HG02588 (cell line): ENCODE measurements at regions not wholly inside any gene's neighbourhood (a gene's known extent, or its start where the extent isn't known, plus 50 kb on each side); places are given as distances from the start of the nearest gene placed in this dataset.

Source experiments
- ATAC-seq: cut with Tn5 transposase; IDR thresholded peaks from one replicate; pipeline ENCODE4 v1.9.1; 2021; ENCODE audit warnings: mild to moderate bottlenecking, moderate library complexity; ENCODE audit not compliant: unreplicated experiment

DNA sequence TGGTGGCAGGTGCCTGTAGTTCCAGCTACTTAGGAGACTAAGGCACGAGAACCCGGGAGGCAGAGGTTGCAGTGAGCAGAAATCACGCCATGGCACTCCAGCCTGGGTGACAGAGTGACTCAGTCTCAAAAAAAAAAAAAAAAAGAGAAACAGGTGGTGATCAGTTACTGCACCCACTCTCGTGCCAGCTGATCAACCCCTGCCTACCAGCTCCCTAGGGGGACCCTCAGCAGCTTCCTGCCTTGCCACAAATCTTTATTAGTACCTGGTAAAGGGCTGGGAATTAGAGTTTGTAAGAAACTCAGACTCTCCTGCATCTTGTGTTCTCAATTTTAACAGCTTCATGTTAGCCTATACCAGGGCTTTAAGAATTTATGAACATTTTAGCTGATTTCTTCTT lies 914.9 kb downstream of the EFNA5 start:
- no peak for ATAC-seq

DNA sequence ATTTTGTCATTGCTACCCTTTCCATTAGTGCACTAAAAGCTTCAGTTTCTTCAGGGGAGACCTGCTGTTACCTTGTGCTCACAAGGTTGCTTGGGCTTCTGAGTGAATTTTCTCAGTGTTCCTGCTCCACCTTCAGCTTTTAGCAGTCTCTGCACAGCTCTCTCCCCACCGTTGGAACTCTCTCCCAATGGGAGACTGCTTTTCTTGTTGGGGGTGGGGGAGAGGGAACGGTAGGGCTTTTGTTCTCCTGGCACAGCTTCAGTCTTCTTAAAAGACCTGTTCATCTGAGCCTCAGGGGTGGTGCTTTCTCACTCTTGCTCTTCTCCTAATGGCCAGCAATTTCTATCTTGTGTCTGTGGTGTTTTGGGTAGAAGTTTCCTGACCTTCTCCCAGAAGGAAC lies 915.7 kb downstream of the EFNA5 start:
- ATAC-seq, result no peak

DNA sequence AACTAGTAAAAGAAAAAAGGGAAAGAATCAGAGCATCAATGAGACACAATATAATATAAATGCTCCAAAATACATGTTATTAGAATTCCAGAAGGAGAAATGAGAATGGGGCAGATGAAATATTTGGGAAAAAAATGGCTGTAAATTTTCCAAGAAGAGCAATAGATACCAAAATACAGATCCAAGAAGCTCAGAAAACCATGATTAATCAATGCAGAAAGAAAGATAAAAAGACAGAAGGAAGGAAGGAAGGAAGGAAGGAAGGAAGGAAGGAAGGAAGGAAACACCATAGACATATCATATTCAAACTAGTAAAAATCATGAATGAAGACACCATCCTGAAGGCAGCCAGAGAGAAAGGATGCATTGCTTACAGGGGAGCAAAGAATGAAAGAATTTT lies 920.9 kb downstream of the EFNA5 start:
- ATAC-seq, result no peak

DNA sequence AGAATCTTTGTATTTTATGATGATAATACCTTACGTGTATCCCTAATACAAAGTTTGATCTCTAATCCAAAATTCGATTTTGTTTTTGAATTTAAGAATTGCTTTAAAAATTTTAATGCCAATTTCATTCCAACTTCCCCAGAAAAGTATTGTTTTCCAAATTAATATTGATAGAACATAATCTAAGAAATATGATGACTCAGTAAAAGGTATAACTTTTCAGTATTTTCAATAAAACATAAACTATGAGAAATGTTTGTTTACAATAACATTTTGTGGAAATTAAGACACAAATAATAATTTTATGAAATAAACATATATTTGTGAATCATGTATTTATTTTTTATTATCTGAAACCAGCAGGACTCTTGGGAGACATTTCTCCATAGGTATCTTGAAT lies 931.6 kb downstream of the EFNA5 start:
- ATAC-seq, result no peak

DNA sequence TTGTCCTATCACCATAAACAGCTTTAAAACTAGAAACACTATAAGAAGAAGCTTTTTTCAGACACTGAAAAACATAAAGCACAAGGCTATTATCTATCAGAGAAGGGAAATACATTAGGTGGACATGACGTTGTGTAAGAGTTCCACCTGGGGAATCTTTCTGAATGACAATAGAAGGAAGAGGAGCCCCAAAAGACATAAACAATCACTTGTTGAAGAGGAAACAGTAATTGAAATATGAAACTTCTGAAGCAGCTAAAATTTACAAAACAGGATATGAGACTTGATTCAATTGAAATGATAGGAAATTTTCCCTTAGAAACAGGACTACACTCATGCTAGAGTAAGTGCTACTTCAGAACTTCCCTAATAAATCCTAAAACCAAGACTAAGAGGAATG lies 933.6 kb downstream of the EFNA5 start:
- no peak for ATAC-seq

DNA sequence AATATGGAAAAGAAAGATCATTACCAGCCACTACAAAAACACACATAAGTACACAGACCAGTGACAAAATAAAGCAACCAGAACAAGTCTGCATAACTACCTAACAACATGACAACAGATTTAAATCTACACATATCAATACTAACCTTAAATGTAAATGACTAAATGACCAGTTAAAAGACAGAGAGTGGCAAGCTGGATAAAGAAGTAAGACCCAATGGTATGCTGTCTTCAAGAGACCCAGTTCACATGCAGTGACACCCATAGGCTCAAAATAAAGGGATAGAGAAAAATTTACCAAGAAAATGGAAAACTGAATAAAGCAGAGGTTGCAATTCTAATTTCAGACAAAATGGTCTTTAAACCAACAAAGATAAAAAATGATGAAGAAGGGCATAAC lies 938.1 kb downstream of the EFNA5 start:
- no peak for ATAC-seq

DNA sequence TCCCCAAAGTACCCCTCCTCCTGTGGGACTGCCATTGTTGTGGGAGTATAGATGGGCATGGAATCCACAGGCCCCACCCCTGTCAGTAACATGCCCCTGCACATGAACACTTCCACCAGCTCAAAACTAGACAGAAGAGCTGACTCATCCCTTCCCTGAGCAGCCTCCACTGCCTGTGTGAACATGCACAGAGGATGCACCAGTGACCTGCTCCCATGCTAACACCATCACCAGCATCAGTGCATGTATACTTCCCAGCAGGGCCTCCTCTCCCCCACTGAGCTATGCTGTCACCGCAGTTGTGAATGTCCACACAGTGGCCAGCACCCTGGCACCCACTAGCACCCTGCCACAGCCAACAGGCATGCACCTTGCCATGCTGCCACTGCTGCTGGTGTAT lies 939.8 kb downstream of the EFNA5 start:
- no peak for ATAC-seq

DNA sequence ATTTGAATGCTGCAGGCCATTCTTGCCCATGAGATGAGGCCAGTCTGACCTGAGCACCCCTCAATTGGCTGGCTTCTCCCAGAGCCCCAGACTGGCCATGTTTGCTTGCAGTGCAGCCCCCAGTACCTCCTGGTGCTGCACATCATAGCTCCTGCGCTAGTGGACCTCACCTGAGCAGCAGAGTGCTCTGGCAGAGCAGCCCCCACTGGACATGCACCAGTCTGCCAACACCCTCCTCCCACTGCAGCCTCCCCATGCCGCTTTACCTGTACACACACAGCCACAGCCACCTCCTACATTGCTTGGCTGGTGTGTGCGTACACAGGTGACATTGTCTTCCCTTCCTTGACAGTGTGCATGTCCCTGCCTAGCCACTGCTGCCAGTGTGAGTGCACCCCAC lies 940.2 kb downstream of the EFNA5 start:
- ATAC-seq, result no peak

DNA sequence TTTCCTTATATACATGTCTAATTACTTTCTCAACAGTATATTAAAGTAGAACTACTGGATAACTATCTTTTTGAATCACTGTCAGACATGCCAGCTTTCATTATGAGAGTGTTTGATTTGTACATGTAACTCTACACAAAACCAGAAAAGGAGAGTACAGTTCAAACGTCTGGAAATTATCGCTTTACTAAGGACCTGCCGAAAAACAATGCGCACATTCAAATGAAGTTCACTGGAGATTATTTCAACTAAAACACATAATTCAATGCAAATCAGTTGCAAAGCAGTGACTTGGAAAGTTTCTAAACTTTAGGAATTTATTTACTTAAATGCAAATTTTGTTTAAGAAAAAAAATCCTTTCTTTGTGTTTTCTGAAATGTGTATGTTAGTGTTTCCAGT lies 942.5 kb downstream of the EFNA5 start:
- no peak for ATAC-seq

DNA sequence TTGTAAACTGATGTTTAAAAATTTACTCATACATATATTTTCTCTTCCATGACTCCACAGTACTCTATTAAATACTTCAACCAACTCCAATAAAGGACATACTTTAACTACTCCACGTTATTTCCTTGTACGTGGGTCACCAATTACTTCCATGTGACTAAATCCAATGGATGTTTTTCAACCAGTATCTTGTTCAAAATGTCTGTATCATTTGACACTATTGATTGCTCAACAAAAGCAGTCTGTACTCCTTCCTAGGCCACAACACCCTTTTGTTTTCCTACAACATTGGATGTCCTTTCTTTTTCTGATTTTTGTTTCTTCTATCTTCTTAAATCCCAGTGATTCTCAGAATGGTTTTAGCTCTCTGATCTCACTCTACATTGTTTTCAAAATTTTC lies 943.7 kb downstream of the EFNA5 start:
- no peak for ATAC-seq

DNA sequence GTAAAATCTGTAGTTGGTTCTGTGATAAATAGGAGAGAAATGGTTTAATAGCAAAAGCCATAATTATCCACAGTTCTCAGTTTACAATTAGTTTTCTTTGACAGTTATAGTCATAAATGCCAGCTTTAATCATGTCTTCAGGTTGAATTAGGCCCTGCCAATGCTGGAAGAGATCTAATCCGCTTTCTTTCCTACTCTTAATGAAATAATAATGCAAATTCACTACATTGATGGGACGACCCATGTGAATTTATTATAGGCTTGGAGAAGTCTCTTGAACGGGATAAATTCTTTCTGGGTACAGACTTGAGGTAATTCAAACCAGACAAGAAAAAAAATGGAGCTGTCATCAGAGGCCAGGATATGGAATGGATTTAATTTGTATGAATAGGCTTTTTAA lies 950.4 kb downstream of the EFNA5 start:
- no peak for ATAC-seq

DNA sequence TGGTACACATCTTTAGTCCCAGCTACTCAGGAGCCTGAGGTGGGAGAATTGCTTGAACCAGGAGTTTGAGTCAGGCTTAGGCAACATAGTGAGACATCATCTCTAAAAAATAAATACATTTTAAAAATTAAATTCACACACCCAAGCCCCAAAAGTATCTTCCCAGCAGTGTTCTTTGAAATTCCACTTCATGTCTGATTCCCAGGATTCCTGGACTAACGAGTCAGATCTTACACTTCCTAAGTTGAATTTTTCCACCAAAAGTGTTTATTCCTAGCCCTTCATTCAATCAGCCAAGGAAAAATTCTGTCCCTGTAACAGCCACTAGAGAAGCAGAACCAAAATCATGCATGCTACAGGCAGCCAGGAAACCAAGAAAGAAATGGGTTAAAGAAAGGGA lies 970.9 kb downstream of the EFNA5 start:
- no peak for ATAC-seq

DNA sequence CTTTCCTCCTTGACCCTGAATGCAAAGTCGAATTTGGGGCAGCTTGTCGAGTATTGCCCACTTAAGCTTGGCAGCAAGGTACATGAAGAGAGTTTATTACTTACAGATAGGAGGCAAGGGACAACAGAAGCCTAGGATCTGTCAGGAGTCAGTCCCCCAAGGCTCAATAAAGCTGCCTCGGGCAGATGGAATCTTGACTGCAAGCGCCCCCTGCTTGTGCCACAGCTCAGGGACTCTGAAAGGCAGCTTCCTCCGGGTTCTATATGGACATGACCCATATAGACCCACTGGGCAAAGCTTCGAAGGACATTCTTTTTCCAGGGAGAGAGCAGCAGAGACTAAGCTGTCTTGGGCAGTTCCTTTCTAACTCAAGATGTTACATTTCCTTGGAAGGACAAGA lies 971.5 kb downstream of the EFNA5 start:
- ATAC-seq, result no peak

DNA sequence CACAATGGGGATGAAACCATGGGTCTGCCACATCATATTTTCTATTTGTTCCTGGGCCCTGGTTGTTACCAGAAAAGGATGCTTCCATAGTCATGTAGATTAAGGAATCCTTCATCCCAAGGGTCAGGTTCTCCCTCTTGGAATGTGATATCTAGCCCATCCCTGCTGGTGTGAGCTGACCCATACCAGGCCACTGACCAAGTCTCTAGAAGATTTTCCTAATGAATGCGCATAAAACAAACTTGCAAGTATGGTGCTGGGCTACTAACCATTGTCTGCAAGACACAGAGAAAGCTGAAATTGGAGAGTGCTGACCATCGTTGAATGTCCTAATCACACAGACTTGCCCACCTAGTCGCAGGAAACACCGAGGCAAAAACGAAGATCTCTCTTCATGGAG lies 972.6 kb downstream of the EFNA5 start:
- no peak for ATAC-seq

DNA sequence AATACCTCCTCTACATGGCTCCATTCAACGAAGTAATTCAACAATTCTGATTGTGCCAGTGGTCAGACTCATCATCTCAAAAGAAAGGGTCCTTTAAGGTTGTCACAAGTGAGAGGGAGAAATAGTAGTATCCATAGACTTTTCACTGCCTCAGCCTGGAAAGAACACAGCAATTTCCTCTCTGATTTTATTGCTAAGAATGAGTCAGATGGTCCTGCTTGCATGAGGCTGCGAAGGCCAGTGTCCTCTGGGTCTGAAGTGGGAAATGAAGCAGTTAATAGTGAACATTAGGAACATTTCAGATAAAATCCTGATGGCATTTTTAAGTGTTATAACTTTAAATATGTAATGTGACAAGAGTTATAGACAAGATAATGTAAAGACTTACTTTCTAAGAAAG lies 979.0 kb downstream of the EFNA5 start:
- no peak for ATAC-seq

DNA sequence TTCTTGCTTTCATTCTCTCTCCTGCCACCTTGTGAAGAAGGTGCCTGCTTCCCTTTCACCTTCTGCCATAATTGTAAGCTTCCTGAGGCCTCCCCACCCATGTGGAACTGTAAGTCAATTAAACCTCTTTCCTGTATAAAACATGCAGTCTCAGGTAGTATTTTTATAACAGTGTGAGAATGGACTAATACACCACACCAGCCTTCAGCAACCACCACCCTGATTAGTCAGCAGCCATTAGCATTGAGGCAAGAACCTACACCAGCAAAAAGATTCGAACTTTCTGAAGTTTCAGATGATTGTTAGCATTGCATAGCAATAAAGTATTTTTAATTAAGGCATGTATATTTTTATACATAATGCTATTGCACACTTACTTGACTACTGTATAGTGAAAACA lies 980.2 kb downstream of the EFNA5 start:
- ATAC-seq, result no peak

DNA sequence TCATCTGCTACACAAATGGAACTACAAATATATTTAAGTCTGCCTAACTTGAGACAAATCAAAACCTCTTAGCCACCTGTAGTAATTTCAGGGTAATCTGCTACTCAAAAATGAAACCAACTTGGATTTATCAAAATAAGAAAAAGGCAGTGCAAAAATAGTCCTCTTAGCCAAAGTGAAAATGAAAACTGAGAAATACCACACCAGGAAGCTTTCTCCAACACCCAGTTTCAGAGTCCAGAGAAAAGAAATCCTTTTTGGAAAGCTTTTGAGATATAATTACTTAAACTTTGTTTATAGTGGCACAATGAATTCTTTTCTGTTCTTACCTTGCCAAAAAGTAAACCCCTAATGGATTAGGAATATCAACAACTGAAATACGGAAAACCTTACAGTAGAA lies 990.4 kb downstream of the EFNA5 start:
- no peak for ATAC-seq

DNA sequence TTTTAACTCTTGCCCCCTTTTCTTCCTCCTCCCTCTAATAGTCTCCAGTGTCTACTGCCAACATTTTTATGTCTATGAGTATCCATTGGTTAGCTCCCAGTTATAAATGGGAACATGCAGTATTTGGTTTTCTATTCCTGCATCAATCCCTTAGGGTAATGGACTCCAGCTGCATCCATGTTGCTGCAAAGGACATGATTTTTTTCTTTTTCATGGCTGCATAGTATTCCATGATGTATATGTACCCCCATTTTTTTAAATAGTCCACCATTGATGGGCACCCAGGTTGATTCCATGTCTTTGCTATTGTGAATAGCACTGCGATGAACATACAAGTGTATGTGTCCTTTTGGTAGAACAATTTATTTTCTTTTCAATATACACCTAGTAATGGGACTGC lies 993.7 kb downstream of the EFNA5 start:
- ATAC-seq, result no peak

DNA sequence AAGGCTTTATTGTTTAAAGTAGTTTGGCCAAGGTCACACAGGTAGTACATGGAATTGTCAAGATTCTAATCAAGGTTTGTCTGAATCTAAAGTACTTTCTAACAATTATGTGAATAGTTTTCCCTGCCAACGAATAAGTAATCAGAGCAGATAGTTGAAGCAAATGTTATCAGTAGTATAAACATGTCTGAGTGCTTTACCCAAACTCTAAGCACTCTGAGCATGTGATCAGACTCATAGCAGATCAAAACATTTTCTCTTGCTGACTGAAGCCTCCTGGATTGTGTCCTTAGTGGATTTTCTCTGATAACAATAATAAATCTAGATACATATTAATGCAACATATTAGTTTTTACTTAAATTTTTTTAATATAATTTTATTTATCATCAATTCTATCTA lies 995.0 kb downstream of the EFNA5 start:
- no peak for ATAC-seq

DNA sequence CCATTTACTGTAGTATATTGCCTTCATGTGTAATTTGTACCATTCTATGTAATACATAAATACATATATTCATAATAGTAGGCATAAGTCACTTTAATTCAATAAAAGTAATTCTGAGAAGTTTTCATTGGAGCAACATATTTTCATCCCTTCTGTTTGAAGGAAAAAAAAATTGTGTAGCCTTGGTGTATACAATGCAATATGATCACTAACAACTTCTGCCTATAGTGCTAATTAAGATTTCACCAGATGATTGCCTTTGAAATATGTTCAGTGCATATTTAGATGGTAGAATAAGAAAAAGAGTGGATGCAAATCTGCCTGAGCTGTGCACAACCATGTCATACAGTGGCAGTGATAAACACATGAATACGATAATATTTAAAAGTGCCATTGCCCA lies 996.8 kb downstream of the EFNA5 start:
- no peak for ATAC-seq

DNA sequence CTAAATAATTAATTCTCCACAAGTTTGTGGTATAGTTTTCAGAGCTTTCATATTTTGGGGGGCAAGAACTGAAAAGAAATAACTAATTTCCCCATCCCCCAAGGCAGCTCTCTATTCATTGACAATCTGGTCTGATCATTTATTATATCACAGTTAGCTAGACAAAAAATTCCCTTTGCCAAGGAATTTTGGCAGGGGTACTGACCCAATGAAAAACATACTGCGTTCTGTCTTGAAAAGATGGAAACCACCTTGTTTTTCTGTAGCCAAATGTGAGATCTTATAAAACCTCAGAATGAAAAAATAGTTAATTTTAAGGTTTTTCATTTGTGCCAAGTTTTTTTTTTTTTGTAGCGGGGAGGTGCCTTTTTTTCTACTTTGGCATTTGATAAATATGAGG lies 1008.9 kb downstream of the EFNA5 start:
- no peak for ATAC-seq

DNA sequence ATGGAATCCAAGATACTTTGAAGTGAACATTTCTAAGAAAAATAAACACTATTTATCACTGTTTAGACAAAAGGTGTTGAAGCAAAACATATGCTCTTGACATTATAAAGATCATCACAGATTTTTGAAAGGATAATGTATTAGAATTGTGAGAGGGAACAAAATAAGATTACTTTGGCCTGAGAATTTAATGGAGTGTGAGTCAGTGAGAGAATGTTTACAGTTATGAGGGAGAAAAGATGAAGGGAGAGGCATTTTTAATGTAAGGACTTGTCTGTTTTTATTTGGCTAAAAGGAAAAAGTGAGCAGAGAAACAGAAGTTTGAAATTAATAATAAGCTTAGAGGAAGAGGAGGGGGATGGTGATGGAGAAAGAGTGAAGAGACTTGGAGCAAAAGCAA lies 1010.1 kb downstream of the EFNA5 start:
- ATAC-seq, result no peak

DNA sequence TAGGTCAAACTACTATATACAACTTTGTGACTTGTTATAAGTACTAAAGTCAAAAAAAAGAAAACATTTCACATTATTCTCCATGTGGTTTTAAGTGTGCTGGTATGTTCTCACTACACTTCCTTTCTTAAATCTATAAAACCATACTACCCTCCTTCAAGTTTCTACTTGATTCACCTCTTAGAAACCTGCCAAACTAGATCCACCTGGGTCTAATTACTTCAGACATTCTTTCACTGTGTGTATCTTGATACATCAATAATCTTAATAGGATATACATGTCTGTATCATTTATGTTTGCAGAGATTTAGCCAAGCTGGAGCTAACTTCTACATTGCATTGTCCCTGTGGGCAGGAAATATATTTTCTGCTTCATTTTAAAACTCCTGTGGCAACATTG lies 1012.6 kb downstream of the EFNA5 start:
- no peak for ATAC-seq

DNA sequence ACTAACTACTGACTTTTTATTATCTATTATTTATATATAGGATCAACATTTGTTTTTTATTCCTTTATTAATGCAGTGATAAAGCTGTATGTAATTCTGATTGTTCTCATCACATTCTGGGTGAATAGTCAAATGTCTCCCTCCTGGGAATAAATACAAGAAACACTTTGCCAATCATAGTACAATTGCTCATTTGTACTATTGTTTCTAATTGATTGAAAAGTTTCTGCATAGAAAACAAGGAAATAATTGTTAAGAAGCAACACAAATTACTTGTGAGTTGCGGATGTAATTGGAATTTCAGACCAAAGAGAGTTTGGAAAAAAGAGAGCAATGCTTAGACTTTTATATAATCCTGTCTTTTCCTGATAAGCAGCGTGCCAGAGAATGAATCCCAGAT lies 1013.9 kb downstream of the EFNA5 start:
- ATAC-seq, result no peak
